Lower lobe of right lung (tissue), 2 donors: ENCODE measurements at regions not wholly inside any gene's neighbourhood (a gene's known extent, or its start where the extent isn't known, plus 50 kb on each side); places are given as distances from the start of the nearest gene placed in this dataset.

Experiments
- ATAC-seq, 2 donors: fragments of 200-7000 bp; cut with Tn5 transposase; one replicate each; pipeline ENCODE4 v1.9.1; 2020 to 2022; ENCODE audit warnings: mild to moderate bottlenecking in 2 of 2, moderate library complexity in 2 of 2
- DNase-seq: peaks from one replicate; pipeline ENCODE4 v3.0.0-alpha.2; 2020
- H3K27ac ChIP-seq: fragments of 200-600 bp; one replicate; pipeline ENCODE4 v1.8.0; 2022
- H3K27me3 ChIP-seq: fragments of 200-600 bp; one replicate; pipeline ENCODE4 v1.8.0; 2022; ENCODE audit warnings: low read depth
- H3K36me3 ChIP-seq: fragments of 200-600 bp; one replicate; pipeline ENCODE4 v1.8.0; 2022; ENCODE audit warnings: mild to moderate bottlenecking
- H3K4me1 ChIP-seq: fragments of 200-600 bp; one replicate; pipeline ENCODE4 v1.8.0; 2022
- H3K4me3 ChIP-seq: fragments of 200-600 bp; one replicate; pipeline ENCODE4 v1.8.0; 2022; ENCODE audit warnings: mild to moderate bottlenecking
- H3K9me3 ChIP-seq: fragments of 200-600 bp; one replicate; pipeline ENCODE4 v1.8.0; 2022
- CTCF ChIP-seq: fragments of 200-600 bp; IDR thresholded peaks from one replicate; pipeline ENCODE4 v1.8.0; 2022; ENCODE audit warnings: antibody characterized with exemption, mild to moderate bottlenecking
- intact Hi-C: fragments of 100-400 bp; cut with DNase I; formaldehyde crosslinking; loops from one replicate; pipeline ENCODE4 v1.11.0; 2022
- donor health status: DM: no; HTN: yes; CAD: no; lungs with severe emphysema.

- TF ChIP-seq CTCF = no peak
- Histone ChIP-seq H3K9me3 (no peaks in the 10 kb centered on the region), H3K27me3 (no peaks in the 10 kb centered on the region), H3K27ac (no peak overlapping the region), H3K36me3 (no peaks in the 10 kb centered on the region), H3K4me1 (no peaks in the 10 kb centered on the region), H3K4me3 (no peak overlapping the region)
- DNase-seq (no peak), ATAC-seq (no peak)
- intact Hi-C loops = no loop called here
Observed at GRCh38 chr7:42761486-42761885, 150.4 kb downstream of the C7orf25 start.

GRCh38 chr7:42758124-42758523, 153.7 kb downstream of the C7orf25 start:
- H3K27ac ChIP-seq = no peak overlapping the region
- H3K9me3 ChIP-seq = no peaks in the 10 kb centered on the region
- H3K4me3 ChIP-seq = no peak overlapping the region
- no peak for ATAC-seq
- no peaks in the 10 kb centered on the region for H3K27me3 ChIP-seq
- DNase-seq = no peak
- H3K4me1 ChIP-seq = no peaks in the 10 kb centered on the region
- intact Hi-C loops = no loop called here
- no peaks in the 10 kb centered on the region for H3K36me3 ChIP-seq
- no peak for TF ChIP-seq CTCF

GRCh38 chr7:42756841-42757240, 155.0 kb downstream of the C7orf25 start:
- H3K27ac ChIP-seq = no peak overlapping the region
- intact Hi-C loops = no loop called here
- H3K36me3 ChIP-seq = no peaks in the 10 kb centered on the region
- ATAC-seq (no peak), DNase-seq (no peak)
- H3K9me3 ChIP-seq = no peaks in the 10 kb centered on the region
- H3K27me3 ChIP-seq = no peaks in the 10 kb centered on the region
- no peak for TF ChIP-seq CTCF
- no peaks in the 10 kb centered on the region for H3K4me1 ChIP-seq
- no peak overlapping the region for H3K4me3 ChIP-seq

- intact Hi-C loops = no loop called here
- DNase-seq = no peak
- no peak for ATAC-seq
- H3K4me3 ChIP-seq = no peak overlapping the region
- H3K36me3 ChIP-seq = no peaks in the 10 kb centered on the region
- TF ChIP-seq CTCF = no peak
- H3K27me3 ChIP-seq = no peaks in the 10 kb centered on the region
- H3K4me1 ChIP-seq = no peaks in the 10 kb centered on the region
- no peaks in the 10 kb centered on the region for H3K9me3 ChIP-seq
- H3K27ac ChIP-seq = no peak overlapping the region
Observed at GRCh38 chr7:42753811-42754363, 158.0 kb downstream of the C7orf25 start.

- H3K9me3 ChIP-seq = no peaks in the 10 kb centered on the region
- no peak overlapping the region for H3K4me3 ChIP-seq
- intact Hi-C loops = no loop called here
- no peaks in the 10 kb centered on the region for H3K27me3 ChIP-seq
- no peak for DNase-seq
- H3K27ac ChIP-seq = no peak overlapping the region
- no peaks in the 10 kb centered on the region for H3K36me3 ChIP-seq
- no peaks in the 10 kb centered on the region for H3K4me1 ChIP-seq
- no peak for TF ChIP-seq CTCF
- ATAC-seq = no peak
Observed at GRCh38 chr7:42753367-42753766, 158.5 kb downstream of the C7orf25 start.

GRCh38 chr7:42750172-42750571, 161.7 kb downstream of the C7orf25 start:
- H3K4me3 ChIP-seq = no peak overlapping the region
- no peaks in the 10 kb centered on the region for H3K4me1 ChIP-seq
- ATAC-seq (no peak), DNase-seq (no peak)
- no peak for TF ChIP-seq CTCF
- intact Hi-C loops = no loop called here
- H3K27me3 ChIP-seq = no peaks in the 10 kb centered on the region
- no peaks in the 10 kb centered on the region for H3K9me3 ChIP-seq
- H3K36me3 ChIP-seq = no peaks in the 10 kb centered on the region
- no peak overlapping the region for H3K27ac ChIP-seq
